ENCODE measurements at regions not wholly inside any gene's neighbourhood (a gene's known extent, or its start where the extent isn't known, plus 50 kb on each side); places are given as distances from the start of the nearest gene placed in this dataset.

- TF ChIP-seq, protein P1, sequence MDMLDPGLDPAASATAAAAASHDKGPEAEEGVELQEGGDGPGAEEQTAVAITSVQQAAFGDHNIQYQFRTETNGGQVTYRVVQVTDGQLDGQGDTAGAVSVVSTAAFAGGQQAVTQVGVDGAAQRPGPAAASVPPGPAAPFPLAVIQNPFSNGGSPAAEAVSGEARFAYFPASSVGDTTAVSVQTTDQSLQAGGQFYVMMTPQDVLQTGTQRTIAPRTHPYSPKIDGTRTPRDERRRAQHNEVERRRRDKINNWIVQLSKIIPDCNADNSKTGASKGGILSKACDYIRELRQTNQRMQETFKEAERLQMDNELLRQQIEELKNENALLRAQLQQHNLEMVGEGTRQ (IDR thresholded peaks at IDR 0.05), result no peak
- TF ChIP-seq, protein P2, sequence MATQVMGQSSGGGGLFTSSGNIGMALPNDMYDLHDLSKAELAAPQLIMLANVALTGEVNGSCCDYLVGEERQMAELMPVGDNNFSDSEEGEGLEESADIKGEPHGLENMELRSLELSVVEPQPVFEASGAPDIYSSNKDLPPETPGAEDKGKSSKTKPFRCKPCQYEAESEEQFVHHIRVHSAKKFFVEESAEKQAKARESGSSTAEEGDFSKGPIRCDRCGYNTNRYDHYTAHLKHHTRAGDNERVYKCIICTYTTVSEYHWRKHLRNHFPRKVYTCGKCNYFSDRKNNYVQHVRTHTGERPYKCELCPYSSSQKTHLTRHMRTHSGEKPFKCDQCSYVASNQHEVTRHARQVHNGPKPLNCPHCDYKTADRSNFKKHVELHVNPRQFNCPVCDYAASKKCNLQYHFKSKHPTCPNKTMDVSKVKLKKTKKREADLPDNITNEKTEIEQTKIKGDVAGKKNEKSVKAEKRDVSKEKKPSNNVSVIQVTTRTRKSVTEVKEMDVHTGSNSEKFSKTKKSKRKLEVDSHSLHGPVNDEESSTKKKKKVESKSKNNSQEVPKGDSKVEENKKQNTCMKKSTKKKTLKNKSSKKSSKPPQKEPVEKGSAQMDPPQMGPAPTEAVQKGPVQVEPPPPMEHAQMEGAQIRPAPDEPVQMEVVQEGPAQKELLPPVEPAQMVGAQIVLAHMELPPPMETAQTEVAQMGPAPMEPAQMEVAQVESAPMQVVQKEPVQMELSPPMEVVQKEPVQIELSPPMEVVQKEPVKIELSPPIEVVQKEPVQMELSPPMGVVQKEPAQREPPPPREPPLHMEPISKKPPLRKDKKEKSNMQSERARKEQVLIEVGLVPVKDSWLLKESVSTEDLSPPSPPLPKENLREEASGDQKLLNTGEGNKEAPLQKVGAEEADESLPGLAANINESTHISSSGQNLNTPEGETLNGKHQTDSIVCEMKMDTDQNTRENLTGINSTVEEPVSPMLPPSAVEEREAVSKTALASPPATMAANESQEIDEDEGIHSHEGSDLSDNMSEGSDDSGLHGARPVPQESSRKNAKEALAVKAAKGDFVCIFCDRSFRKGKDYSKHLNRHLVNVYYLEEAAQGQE (IDR thresholded peaks at IDR 0.05), result no peak
- no peak for TF ChIP-seq ESRRA (IDR thresholded peaks at IDR 0.05; ENCODE audit: borderline replicate concordance, low read length)
These were observed 326.5 kb upstream of the PRR16 start for GRCh38 chr5:120137582-120137981.

All from A549 (cell line).